Neuron (in vitro differentiated cells): ENCODE measurements at regions not wholly inside any gene's neighbourhood (a gene's known extent, or its start where the extent isn't known, plus 50 kb on each side); places are given as distances from the start of the nearest gene placed in this dataset.

Experiments
- H2AFZ ChIP-seq: one replicate; pipeline ENCODE4 v1.6.1; 2013; ENCODE audit warnings: low read depth, mild to moderate bottlenecking, inconsistent platforms, low read length, moderate library complexity
- H3K27me3 ChIP-seq: one replicate; pipeline ENCODE4 v1.6.1; 2013; ENCODE audit warnings: low read length; ENCODE audit not compliant: insufficient read depth
- H3K36me3 ChIP-seq: one replicate; pipeline ENCODE4 v1.6.1; 2013; ENCODE audit warnings: low read length; ENCODE audit not compliant: insufficient read depth
- H3K4me1 ChIP-seq: one replicate; pipeline ENCODE4 v1.6.1; 2013; ENCODE audit warnings: low read length; ENCODE audit not compliant: insufficient read depth
- H3K4me3 ChIP-seq: 2 replicates; pipeline ENCODE4 v1.5.1; 2013; ENCODE audit warnings: mild to moderate bottlenecking, low read length, moderate library complexity
- H3K9me3 ChIP-seq: one replicate; pipeline ENCODE4 v1.6.1; 2013; ENCODE audit warnings: low read length

GRCh38 chr6:158920311-158920905, 79.6 kb downstream of the RSPH3 start:
- H3K9me3 ChIP-seq, result peaks cover 3% of the 10 kb centered on the region
- H2AFZ ChIP-seq, result no peak overlapping the region
- H3K27me3 ChIP-seq, result no peaks in the 10 kb centered on the region
- no peaks in the 10 kb centered on the region for H3K36me3 ChIP-seq
- H3K4me1 ChIP-seq, result peaks cover 2% of the 10 kb centered on the region
- H3K4me3 ChIP-seq, result no peak overlapping the region

DNA sequence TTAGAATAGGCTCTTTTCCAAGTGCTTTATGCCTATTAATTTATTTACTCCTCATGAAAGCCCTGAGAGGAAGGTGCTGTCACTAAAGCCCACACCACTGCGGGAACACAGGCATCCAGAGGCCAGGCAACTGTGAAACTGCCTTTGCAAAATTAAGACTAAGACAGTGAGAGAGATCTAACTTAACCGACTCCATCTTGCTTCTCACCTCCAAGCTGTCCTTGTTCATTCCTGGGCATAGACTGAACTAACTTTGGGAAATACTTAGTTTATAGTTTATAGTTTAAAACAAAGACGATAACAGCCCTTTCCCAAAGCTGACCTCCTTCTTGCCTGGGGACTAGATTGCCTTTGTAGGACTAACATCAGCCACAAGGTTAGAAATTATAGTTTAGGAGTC, 80.1 kb downstream of the RSPH3 start:
- Histone ChIP-seq H3K27me3 (no peaks in the 10 kb centered on the region), H3K36me3 (no peaks in the 10 kb centered on the region), H3K4me1 (peaks cover 2% of the 10 kb centered on the region), H2AFZ (no peak overlapping the region), H3K9me3 (peaks cover 3% of the 10 kb centered on the region), H3K4me3 (no peak overlapping the region)

GRCh38 chr6:158916617-158917016, 83.4 kb downstream of the RSPH3 start:
- H3K36me3 ChIP-seq, result no peaks in the 10 kb centered on the region
- no peak overlapping the region for H3K4me3 ChIP-seq
- H3K27me3 ChIP-seq, result no peaks in the 10 kb centered on the region
- H3K9me3 ChIP-seq, result peaks cover 3% of the 10 kb centered on the region
- peaks cover 6% of the 10 kb centered on the region for H3K4me1 ChIP-seq
- no peak overlapping the region for H2AFZ ChIP-seq

DNA sequence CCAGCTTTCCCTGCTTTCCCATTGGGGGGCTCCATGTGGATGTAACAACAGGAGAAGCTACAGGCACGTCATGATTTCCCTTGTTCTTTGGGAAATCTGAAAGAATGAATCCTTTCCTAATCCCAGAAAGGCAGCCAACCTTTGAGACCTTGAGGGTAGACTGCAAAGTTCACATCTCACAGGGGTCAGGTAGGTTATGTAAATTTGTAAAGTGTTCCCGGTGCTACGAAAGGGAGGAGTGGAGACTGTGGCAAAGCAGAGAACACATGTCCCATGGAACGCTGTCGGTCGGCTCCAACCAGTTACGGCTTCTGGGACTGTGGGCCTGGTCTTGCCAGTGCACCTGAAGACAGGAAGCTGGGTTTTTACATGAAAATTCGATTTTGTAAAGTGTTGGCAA, 85.1 kb downstream of the RSPH3 start:
- H3K36me3 ChIP-seq, result no peaks in the 10 kb centered on the region
- H3K4me3 ChIP-seq, result no peak overlapping the region

DNA sequence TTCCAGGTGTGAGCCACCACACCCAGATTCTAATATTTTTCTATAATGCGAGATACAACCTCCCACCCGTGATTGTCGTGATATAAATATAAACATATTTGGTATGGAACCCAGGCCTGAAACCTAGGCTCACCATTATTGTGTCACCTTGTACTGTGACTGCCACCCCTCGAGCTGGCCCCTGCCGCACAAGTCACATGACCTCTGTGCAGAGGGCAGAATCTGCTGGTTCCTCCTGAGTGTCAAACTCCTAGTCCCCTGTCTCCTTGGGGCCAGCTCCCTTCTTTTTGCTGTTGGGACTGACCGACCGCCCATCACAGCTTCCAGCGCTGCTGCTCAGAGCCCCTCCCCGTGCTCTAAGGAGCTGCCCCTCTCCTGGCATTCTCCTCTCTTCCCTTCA, 86.4 kb downstream of the RSPH3 start:
- Histone ChIP-seq H2AFZ (no peak overlapping the region), H3K27me3 (no peaks in the 10 kb centered on the region), H3K4me3 (no peak overlapping the region), H3K9me3 (no peaks in the 10 kb centered on the region), H3K4me1 (peaks cover 23% of the 10 kb centered on the region), H3K36me3 (no peaks in the 10 kb centered on the region)

More for the DNA sequence above, 85.1 kb downstream of the RSPH3 start:
- peaks cover 21% of the 10 kb centered on the region for H3K4me1 ChIP-seq
- H3K9me3 ChIP-seq, result no peaks in the 10 kb centered on the region
- H3K27me3 ChIP-seq, result no peaks in the 10 kb centered on the region
- H2AFZ ChIP-seq, result no peak overlapping the region

DNA sequence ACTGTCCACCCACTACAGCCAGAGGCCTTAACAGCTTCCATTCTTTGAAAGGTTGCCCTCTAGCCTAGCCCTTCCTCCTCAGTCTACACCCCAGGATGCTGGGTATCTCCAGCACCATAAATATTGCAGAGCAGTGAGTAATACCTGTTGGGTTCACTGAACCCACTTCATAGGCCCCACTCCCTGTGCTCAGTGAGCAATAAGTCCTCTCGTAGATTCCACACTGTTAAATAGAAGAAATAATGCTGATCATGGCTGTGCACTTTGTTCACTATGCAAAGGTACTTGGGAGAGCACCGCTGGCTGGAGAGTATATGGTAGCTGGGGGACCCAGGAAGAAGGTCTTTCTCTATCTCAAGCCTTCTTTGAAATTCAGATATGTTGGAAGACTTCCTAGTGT, 87.3 kb downstream of the RSPH3 start:
- no peaks in the 10 kb centered on the region for H3K27me3 ChIP-seq
- peaks cover 23% of the 10 kb centered on the region for H3K4me1 ChIP-seq
- no peak overlapping the region for H3K4me3 ChIP-seq
- no peak overlapping the region for H2AFZ ChIP-seq
- H3K9me3 ChIP-seq, result no peaks in the 10 kb centered on the region
- H3K36me3 ChIP-seq, result no peaks in the 10 kb centered on the region

DNA sequence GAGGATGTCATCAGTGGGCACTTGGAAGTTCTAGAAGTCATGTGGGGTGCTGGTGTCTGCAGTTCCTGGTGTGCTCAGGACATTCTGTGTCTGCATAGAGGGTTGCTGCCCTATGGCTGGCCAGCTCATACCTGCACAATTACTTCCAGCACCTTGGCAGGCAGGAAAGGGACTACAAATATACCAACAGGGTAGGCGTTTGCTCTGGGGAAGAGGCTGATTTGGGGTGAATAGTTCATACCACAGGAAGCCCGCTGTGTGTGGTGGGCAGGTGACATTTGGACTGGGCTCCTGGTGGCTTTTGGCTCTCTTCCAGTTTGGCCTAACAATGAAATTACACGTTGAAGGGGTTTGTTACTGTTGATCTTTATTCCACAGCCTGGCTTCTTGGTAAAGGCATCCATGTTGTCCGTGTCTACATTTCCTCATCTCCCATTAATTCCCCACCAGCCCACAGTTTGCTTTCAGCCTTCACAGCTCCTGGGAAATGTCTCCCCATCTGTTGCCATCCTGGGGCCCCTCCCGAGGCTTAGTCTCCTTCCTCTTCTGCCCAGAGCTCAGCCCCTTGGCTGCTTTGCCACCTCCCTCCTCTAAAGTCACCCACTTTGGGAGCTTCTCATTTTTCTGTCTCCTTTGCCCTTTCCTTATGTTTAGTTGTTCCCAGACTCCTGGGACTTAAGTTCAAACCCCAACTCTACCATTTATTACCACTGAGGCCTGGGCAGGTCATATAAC, 88.1 kb downstream of the RSPH3 start:
- Histone ChIP-seq H3K4me1 (peaks cover 23% of the 10 kb centered on the region), H3K27me3 (no peaks in the 10 kb centered on the region), H3K4me3 (no peak overlapping the region), H2AFZ (peak overlapping the region; percentile 88), H3K9me3 (no peaks in the 10 kb centered on the region), H3K36me3 (no peaks in the 10 kb centered on the region)

DNA sequence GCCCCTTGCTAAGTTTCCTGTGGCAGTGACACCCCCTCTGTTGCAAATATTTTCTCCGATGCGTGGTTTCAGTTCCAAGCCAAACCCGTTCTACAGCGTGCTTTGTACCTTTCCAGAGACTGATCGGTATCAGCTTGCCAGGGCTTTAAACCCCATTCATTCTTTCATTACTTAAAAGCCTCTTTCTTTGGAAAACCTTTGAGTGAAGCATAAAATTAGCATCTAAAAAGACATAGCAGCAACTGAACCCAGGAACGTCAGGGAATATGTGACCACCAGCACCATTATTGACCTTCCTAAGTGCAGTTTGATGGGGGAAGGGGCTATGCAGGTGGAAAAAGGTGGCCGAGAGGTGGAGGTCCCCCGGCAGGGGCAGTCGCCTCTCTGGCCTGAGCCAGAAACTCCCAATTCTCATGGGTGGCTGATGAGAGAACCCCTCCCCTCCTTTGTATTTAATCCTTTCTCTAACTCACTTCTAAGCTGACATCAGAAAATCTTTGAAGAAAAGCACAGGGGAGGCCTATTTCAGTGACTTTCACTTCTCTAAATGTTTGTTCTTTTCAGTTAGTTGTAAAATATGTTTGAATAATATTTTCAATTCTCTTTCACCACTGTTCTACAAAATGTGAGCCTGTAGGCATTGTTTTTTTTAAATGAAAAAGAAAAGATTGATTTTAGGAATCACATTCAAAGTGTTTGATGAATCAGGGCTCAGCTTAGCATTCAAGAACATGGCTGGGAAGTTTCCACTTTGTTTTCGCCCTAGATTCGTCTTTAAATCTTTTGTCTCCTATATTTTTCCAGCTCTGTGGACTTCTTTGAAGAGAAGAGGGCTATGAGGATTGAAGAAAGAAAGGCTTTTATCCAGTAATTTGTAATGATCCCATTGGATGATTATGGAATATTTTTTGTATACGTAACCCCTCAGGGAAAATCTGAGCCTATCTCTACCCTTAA, 89.2 kb downstream of the RSPH3 start:
- peaks cover 3% of the 10 kb centered on the region for H3K9me3 ChIP-seq
- peak overlapping the region; percentile 88 for H2AFZ ChIP-seq
- peaks cover 23% of the 10 kb centered on the region for H3K4me1 ChIP-seq
- peak overlapping the region; percentile 24 for H3K4me3 ChIP-seq
- no peaks in the 10 kb centered on the region for H3K36me3 ChIP-seq
- H3K27me3 ChIP-seq, result no peaks in the 10 kb centered on the region

DNA sequence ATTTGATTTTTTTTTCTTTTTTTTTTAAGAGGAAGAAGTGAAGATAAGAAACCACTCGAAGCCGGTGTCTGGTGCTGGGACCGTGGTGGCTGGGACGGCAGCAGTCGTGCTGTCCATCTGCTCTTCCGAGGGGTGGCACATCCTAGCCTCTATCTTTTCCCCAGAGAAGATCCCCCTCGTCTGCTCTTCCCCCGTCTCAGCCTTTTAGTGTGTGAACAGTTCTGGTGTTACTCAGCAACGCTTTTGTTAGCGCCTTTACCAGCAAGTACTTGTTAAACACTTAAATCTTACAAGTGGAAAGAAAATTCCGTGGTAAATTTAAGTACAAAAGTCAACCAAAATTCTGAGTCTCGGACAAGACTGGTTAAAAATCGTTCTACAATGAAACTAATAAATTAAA, 90.1 kb downstream of the RSPH3 start:
- Histone ChIP-seq H3K9me3 (peaks cover 6% of the 10 kb centered on the region), H3K36me3 (no peaks in the 10 kb centered on the region), H3K27me3 (no peaks in the 10 kb centered on the region), H3K4me3 (no peak overlapping the region), H3K4me1 (peaks cover 23% of the 10 kb centered on the region), H2AFZ (no peak overlapping the region)

DNA sequence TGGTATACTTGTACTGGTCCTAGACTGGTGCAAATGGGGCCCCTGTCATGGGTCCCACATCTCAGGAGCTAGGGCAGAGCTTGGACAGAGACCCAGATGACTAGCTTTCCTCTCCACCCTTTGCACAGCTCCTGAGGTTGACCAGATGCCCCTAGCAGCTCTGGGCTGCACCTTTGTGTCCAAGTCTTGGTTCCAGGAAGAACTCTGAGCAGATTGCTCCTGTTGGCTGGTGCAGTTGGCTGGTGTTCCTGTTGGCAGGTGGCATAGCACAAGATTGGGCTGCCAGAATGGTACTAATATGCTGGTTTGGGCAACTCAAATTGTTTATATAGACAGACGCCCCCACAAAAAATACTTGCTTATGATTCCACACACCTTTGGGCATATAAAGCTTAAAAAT, 89.4 kb upstream of the EZR start:
- no peak overlapping the region for H3K4me3 ChIP-seq
- H3K36me3 ChIP-seq, result no peaks in the 10 kb centered on the region
- H3K9me3 ChIP-seq, result peaks cover 6% of the 10 kb centered on the region
- H3K27me3 ChIP-seq, result no peaks in the 10 kb centered on the region
- H3K4me1 ChIP-seq, result peaks cover 23% of the 10 kb centered on the region
- H2AFZ ChIP-seq, result no peak overlapping the region

GRCh38 chr6:158907931-158908330, 88.8 kb upstream of the EZR start:
- Histone ChIP-seq H2AFZ (no peak overlapping the region), H3K4me3 (no peak overlapping the region)

DNA sequence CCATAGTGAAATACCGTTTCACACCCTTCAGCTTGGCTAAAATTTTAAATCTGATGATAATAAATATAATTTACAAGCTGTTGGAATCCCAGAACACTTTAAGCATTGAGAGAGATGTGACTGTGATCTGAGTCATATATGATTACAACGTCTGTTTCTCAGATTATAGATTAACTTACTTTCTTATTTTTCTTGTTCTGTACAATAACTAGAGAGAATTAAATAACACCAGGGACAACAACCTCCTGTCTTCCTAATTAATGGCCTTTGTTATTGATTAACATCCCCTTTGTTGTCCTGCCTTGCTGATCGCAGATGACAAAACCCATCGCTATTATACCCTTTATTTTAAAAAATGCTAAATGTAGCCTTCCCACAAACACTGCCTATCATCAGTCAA, 87.8 kb upstream of the EZR start:
- Histone ChIP-seq H3K9me3 (peaks cover 6% of the 10 kb centered on the region), H2AFZ (no peak overlapping the region), H3K4me1 (peaks cover 22% of the 10 kb centered on the region), H3K36me3 (no peaks in the 10 kb centered on the region), H3K4me3 (no peak overlapping the region), H3K27me3 (no peaks in the 10 kb centered on the region)

More at GRCh38 chr6:158907931-158908330, 88.8 kb upstream of the EZR start:
- Histone ChIP-seq H3K27me3 (no peaks in the 10 kb centered on the region), H3K9me3 (peaks cover 6% of the 10 kb centered on the region), H3K36me3 (no peaks in the 10 kb centered on the region), H3K4me1 (peaks cover 23% of the 10 kb centered on the region)

- H3K4me1 ChIP-seq, result peaks cover 10% of the 10 kb centered on the region
- H3K9me3 ChIP-seq, result peaks cover 6% of the 10 kb centered on the region
- no peak overlapping the region for H2AFZ ChIP-seq
Measured at GRCh38 chr6:158905277-158905676, 86.1 kb upstream of the EZR start.

More at GRCh38 chr6:158905277-158905676, 86.1 kb upstream of the EZR start:
- no peaks in the 10 kb centered on the region for H3K36me3 ChIP-seq
- H3K4me3 ChIP-seq, result no peak overlapping the region
- H3K27me3 ChIP-seq, result no peaks in the 10 kb centered on the region
